ENCODE measurements at regions not wholly inside any gene's neighbourhood (a gene's known extent, or its start where the extent isn't known, plus 50 kb on each side); places are given as distances from the start of the nearest gene placed in this dataset.
"Not testable (repeated sequence)": the region's sequence is repeated elsewhere in the genome, so short reads cannot be mapped to it uniquely, and the experiment has no call there.

DNA sequence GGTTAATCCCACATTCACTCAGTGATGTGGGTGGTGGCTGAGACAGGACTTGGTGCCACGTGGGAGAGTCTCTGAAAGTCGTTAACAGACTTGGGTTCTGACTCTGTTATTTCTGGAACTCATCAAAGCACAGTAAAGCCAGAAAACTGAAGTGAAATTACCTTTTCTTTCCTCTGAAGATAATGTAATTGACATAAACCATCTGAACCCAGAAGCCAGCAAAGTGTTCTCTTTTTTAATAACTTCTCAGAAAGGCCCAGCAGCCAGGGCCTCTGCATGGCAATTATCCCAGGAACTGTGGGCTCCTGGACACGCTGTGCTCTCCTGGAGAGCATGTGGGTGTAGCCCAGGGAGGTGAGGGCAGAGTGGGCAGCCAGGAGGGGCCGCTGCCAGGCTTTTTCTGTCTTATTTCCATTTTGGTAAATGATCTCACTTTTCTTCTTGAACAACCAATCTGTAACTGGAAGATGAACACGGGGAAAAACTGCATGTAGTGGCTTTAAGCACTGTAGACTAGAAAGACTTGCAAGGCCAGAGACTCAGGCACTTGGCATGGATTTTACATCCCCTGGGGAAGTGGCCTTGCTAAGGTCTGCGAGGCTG lies 444.1 kb upstream of the TMEM132C start:
- DNase-seq (ENCODE audit: low read depth in 2 of 2): no peak
- TF ChIP-seq, protein P1, sequence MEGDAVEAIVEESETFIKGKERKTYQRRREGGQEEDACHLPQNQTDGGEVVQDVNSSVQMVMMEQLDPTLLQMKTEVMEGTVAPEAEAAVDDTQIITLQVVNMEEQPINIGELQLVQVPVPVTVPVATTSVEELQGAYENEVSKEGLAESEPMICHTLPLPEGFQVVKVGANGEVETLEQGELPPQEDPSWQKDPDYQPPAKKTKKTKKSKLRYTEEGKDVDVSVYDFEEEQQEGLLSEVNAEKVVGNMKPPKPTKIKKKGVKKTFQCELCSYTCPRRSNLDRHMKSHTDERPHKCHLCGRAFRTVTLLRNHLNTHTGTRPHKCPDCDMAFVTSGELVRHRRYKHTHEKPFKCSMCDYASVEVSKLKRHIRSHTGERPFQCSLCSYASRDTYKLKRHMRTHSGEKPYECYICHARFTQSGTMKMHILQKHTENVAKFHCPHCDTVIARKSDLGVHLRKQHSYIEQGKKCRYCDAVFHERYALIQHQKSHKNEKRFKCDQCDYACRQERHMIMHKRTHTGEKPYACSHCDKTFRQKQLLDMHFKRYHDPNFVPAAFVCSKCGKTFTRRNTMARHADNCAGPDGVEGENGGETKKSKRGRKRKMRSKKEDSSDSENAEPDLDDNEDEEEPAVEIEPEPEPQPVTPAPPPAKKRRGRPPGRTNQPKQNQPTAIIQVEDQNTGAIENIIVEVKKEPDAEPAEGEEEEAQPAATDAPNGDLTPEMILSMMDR (IDR thresholded peaks at IDR 0.05; ENCODE audit: low read depth, low read length): no peak
- H3K4me3 ChIP-seq (replicated peaks in 1 of 2; ENCODE audit: low read depth in 2 of 2, low read length in 2 of 2): no peak overlapping the region

DNA sequence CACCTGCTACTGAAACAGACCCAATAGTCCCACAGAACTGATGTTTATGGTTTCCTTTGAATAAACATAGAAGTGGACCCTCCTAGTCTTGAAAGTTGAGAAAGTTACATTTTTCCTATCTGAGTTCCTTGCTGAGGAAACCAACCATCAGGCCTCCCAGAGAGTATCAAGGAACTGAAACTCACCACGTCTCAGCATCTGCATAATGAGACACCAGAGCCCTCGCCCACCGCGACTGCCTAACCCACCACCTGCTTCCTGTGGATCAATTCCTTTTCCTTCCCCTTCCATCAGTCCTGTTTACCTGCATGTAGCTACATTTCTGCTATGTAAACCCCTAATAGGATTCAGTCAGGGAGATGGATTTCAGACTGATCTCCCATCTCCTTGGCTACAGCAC lies 443.2 kb upstream of the TMEM132C start:
- DNase-seq (ENCODE audit: low read depth in 2 of 2): no peak
- H3K4me3 ChIP-seq (replicated peaks in 1 of 2; ENCODE audit: low read depth in 2 of 2, low read length in 2 of 2): no peak overlapping the region
- TF ChIP-seq, protein P1 (IDR thresholded peaks at IDR 0.05; ENCODE audit: low read depth, low read length): no peak

DNA sequence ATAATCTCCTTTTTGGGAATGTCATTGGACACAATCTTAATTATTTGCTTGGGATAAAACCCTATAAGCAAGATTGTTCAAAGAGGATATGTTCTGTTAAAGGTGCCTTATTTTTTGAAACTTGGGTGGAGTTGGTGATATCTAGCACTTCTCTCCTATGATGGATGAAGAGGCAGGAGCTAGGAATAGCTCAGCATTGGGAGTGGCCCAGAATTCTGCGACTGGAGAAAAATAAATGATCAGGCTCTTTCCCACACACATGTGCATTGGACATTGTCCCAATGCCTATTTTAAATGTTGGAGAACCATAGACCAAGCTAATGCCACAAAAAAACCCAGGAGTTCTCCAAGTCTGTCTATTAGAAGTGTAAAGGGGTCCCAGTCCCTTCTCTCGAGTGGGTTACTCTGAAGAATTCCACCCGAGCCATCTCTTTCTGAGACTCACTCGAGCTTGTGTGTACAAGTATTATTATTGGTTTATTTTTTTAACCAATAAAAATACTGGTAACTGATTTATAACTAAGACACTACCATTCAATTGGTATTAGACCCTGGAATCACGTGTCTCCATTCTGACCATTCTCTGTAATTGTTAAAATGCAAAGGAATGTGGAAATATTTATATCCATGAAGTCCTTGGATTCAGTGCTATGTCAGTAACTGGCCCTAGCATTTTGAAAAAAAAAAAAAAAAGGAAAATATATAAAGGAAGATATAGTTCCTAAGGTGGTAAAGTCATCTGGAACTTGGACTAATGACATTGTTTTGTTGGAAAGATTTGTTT lies 437.5 kb upstream of the TMEM132C start:
- DNase-seq (ENCODE audit: low read depth in 2 of 2): no peak
- no peak overlapping the region for H3K4me3 ChIP-seq (replicated peaks in 1 of 2; ENCODE audit: low read depth in 2 of 2, low read length in 2 of 2)
- TF ChIP-seq, protein P1 (IDR thresholded peaks at IDR 0.05; ENCODE audit: low read depth, low read length): no peak

DNA sequence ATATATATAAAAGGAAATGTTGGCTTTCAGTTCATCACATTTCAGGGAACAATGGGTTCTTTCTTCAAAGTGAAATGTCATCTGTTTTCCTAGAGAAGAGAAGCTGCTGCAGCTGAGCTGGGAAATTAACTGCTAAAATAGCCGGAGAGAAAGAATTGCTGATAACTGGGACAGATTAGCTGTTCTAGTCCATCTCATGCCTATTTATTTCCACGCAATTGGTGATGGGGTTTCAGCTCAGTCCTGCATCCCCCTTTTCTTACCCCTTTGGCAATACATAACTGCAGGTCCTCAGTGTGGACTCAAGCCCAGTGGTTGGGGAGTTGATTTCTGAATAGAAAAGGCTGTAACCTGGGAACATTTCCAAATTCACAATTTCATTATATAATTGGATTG lies 436.9 kb upstream of the TMEM132C start:
- TF ChIP-seq, protein P1 (IDR thresholded peaks at IDR 0.05; ENCODE audit: low read depth, low read length): no peak
- H3K4me3 ChIP-seq (replicated peaks in 1 of 2; ENCODE audit: low read depth in 2 of 2, low read length in 2 of 2): no peak overlapping the region
- no peak for DNase-seq (ENCODE audit: low read depth in 2 of 2)

DNA sequence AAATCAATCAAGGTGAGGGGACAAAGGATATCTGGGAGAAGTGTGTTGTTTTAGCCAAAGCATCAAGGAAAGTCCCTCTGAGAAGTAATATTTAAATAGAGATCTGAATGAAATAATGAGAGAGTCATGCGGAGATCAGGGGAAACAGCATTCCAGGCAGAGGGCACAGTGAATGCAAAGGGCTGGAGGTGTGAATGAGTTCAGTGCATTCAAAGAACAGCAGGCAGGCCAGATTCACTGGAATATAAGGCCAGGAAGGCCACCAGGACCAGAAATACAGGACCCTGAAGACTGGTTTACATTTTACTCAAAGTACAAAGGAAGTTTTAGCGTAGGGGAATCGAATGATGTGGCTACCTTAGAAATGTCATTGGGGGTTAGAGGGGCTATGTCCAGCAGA lies 436.2 kb upstream of the TMEM132C start:
- H3K4me3 ChIP-seq (replicated peaks in 1 of 2; ENCODE audit: low read depth in 2 of 2, low read length in 2 of 2): no peak overlapping the region
- TF ChIP-seq, protein P1 (IDR thresholded peaks at IDR 0.05; ENCODE audit: low read depth, low read length): no peak
- no peak for DNase-seq (ENCODE audit: low read depth in 2 of 2)

DNA sequence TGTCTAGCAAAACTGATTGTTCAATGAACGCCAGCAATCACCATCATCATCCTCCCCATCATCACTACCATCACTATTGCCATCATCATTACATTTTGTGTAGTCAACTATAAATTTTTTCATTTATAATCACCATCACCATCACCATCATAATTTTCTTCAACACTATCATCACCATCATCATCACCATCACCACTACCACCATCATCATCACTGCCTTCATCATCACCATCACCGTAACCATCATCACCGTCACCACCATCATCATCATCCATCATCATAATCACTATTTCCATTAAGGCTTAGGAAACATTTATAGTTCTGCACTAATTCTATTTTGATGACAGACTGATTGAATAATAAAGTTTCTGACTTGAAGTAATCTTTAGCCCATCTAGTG lies 434.8 kb upstream of the TMEM132C start:
- DNase-seq (ENCODE audit: low read depth in 2 of 2): no peak
- H3K4me3 ChIP-seq (replicated peaks in 1 of 2; ENCODE audit: low read depth in 2 of 2, low read length in 2 of 2): no peak overlapping the region
- TF ChIP-seq, protein P1 (IDR thresholded peaks at IDR 0.05; ENCODE audit: low read depth, low read length): no peak

DNA sequence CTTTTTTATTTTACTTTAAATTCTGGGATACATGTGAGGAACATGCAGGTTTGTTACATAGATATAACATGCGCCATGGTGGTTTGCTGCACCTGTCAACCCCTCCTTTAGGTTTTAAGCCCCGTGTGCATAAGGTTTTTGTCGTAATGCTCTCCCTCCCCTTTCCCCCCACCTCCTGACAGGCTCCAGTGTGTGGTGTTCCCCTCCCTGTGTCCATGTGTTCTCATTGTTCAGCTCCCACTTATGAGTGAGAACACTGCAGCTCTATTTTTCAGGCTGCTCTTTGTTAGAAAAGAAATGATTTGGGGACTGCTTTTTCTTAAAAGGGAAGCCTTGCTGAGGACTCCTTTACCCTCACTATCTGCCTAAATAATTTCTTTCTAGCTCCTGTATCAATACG lies 430.2 kb upstream of the TMEM132C start:
- H3K4me3 ChIP-seq (replicated peaks in 1 of 2; ENCODE audit: low read depth in 2 of 2, low read length in 2 of 2): not testable (repeated sequence)

More for the DNA sequence above, 430.2 kb upstream of the TMEM132C start:
- DNase-seq (ENCODE audit: low read depth in 2 of 2): not testable (repeated sequence)

Measured in cardiac fibroblast (primary cell).